ENCODE measurements at regions not wholly inside any gene's neighbourhood (a gene's known extent, or its start where the extent isn't known, plus 50 kb on each side); places are given as distances from the start of the nearest gene placed in this dataset.

DNA sequence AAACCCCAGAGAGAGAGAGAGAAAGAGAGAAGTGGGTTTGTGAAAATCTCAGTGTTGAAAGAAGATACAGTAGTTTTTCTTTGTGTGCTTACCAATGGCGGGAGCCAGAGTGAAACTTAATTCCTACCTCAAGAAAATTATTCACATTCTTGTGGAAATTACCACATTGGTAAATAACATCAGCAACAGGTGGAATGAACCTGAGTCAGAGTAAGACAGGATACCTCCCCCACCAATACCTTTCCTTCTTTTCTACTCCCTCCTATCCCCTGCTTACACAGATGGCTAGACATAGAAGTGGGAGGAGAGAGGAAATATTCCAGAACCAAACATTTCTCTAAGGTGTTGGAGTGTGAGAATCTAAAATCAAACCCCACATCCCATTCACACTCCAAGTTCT lies 793.9 kb downstream of the SORCS3 start:
- TF ChIP-seq, protein P1, sequence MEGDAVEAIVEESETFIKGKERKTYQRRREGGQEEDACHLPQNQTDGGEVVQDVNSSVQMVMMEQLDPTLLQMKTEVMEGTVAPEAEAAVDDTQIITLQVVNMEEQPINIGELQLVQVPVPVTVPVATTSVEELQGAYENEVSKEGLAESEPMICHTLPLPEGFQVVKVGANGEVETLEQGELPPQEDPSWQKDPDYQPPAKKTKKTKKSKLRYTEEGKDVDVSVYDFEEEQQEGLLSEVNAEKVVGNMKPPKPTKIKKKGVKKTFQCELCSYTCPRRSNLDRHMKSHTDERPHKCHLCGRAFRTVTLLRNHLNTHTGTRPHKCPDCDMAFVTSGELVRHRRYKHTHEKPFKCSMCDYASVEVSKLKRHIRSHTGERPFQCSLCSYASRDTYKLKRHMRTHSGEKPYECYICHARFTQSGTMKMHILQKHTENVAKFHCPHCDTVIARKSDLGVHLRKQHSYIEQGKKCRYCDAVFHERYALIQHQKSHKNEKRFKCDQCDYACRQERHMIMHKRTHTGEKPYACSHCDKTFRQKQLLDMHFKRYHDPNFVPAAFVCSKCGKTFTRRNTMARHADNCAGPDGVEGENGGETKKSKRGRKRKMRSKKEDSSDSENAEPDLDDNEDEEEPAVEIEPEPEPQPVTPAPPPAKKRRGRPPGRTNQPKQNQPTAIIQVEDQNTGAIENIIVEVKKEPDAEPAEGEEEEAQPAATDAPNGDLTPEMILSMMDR (IDR thresholded peaks at IDR 0.05; ENCODE audit: insufficient read depth, low read length, poor library complexity, severe bottlenecking) = no peak
- no peak for TF ChIP-seq EZH2phosphoT487 (conservative IDR thresholded peaks at IDR 0.05; ENCODE audit: low read length)
